ENCODE measurements at regions not wholly inside any gene's neighbourhood (a gene's known extent, or its start where the extent isn't known, plus 50 kb on each side); places are given as distances from the start of the nearest gene placed in this dataset.
"Not testable (repeated sequence)": the region's sequence is repeated elsewhere in the genome, so short reads cannot be mapped to it uniquely, and the experiment has no call there.

- peak; percentile 47 for DNase-seq
These were observed 58.3 kb upstream of the CSNK1A1L start for GRCh38 chr13:37163641-37164265.

- no peak for DNase-seq
These were observed 53.0 kb upstream of the CSNK1A1L start for GRCh38 chr13:37158481-37158880.

- DNase-seq, result not testable (repeated sequence)
These were observed 50.2 kb upstream of the CSNK1A1L start for GRCh38 chr13:37155613-37156097.
